ENCODE measurements at regions not wholly inside any gene's neighbourhood (a gene's known extent, or its start where the extent isn't known, plus 50 kb on each side); places are given as distances from the start of the nearest gene placed in this dataset.

GRCh38 chr1:38341694-38342093, 295.1 kb upstream of the POU3F1 start:
- no peak for TF ChIP-seq BACH2 (CRISPR knock-in tag; IDR thresholded peaks at IDR 0.05; ENCODE audit: borderline replicate concordance)
- TF ChIP-seq ZNF8 (CRISPR knock-in tag; IDR thresholded peaks at IDR 0.05) = no peak
- TF ChIP-seq ZFP30 (CRISPR knock-in tag; IDR thresholded peaks at IDR 0.05) = no peak
- TF ChIP-seq ISL1 (CRISPR knock-in tag; IDR thresholded peaks at IDR 0.05) = no peak
- TF ChIP-seq RARB (CRISPR knock-in tag; IDR thresholded peaks at IDR 0.05) = no peak
- TF ChIP-seq ARNTL (CRISPR knock-in tag; IDR thresholded peaks at IDR 0.05; ENCODE audit: borderline replicate concordance, low read depth) = no peak
- TF ChIP-seq ZNF565 (CRISPR knock-in tag; conservative IDR thresholded peaks at IDR 0.05; ENCODE audit: low read depth) = no peak
- no peak for TF ChIP-seq CSRNP3 (CRISPR knock-in tag; IDR thresholded peaks at IDR 0.05)
- TF ChIP-seq OSR1 (CRISPR knock-in tag; IDR thresholded peaks at IDR 0.05) = no peak
- TF ChIP-seq POU6F1 (CRISPR knock-in tag; IDR thresholded peaks at IDR 0.05; ENCODE audit: borderline replicate concordance, low read depth) = no peak
- no peak for TF ChIP-seq TOX (CRISPR knock-in tag; IDR thresholded peaks at IDR 0.05; ENCODE audit: borderline replicate concordance)
- TF ChIP-seq TSHZ2 (CRISPR knock-in tag; IDR thresholded peaks at IDR 0.05) = no peak
- no peak for TF ChIP-seq ZNF70 (CRISPR knock-in tag; IDR thresholded peaks at IDR 0.05)
- ATAC-seq = no peak

- no peak for TF ChIP-seq ZNF565 (CRISPR knock-in tag; conservative IDR thresholded peaks at IDR 0.05; ENCODE audit: low read depth)
- no peak for TF ChIP-seq ESRRG (CRISPR knock-in tag; IDR thresholded peaks at IDR 0.05)
- TF ChIP-seq CSDC2 (CRISPR knock-in tag; IDR thresholded peaks at IDR 0.05) = no peak
- TF ChIP-seq TOX (CRISPR knock-in tag; IDR thresholded peaks at IDR 0.05; ENCODE audit: borderline replicate concordance) = no peak
- no peak for TF ChIP-seq TCF4 (CRISPR knock-in tag; IDR thresholded peaks at IDR 0.05; ENCODE audit: borderline replicate concordance)
- no peak for TF ChIP-seq ZFP30 (CRISPR knock-in tag; IDR thresholded peaks at IDR 0.05)
- no peak for TF ChIP-seq PATZ1 (CRISPR knock-in tag; IDR thresholded peaks at IDR 0.05; ENCODE audit: borderline replicate concordance)
- TF ChIP-seq TSHZ2 (CRISPR knock-in tag; IDR thresholded peaks at IDR 0.05) = no peak
- no peak for TF ChIP-seq CREB5 (CRISPR knock-in tag; IDR thresholded peaks at IDR 0.05; ENCODE audit: low read depth)
- no peak for TF ChIP-seq RARB (CRISPR knock-in tag; IDR thresholded peaks at IDR 0.05)
- no peak for TF ChIP-seq ZNF70 (CRISPR knock-in tag; IDR thresholded peaks at IDR 0.05)
- TF ChIP-seq BACH2 (CRISPR knock-in tag; IDR thresholded peaks at IDR 0.05; ENCODE audit: borderline replicate concordance) = no peak
- no peak for TF ChIP-seq OSR1 (CRISPR knock-in tag; IDR thresholded peaks at IDR 0.05)
- TF ChIP-seq SNAI2 (CRISPR knock-in tag; IDR thresholded peaks at IDR 0.05) = no peak
- TF ChIP-seq GLIS3 (CRISPR knock-in tag; IDR thresholded peaks at IDR 0.05) = no peak
- TF ChIP-seq ZC3H10 (CRISPR knock-in tag; IDR thresholded peaks at IDR 0.05) = no peak
- TF ChIP-seq ZNF8 (CRISPR knock-in tag; IDR thresholded peaks at IDR 0.05) = no peak
- ATAC-seq = no peak
Measured at GRCh38 chr1:38340409-38340808, 293.8 kb upstream of the POU3F1 start.

All from SK-N-SH treated with all-trans-retinoic acid at 6 μM for 48 hours (cell line).